ENCODE measurements at regions not wholly inside any gene's neighbourhood (a gene's known extent, or its start where the extent isn't known, plus 50 kb on each side); places are given as distances from the start of the nearest gene placed in this dataset.
A peak's percentile ranks its signal among the peaks of the same experiment; 100 is the strongest.
"Not testable (repeated sequence)": the region's sequence is repeated elsewhere in the genome, so short reads cannot be mapped to it uniquely, and the experiment has no call there.

GRCh38 chr1:116836099-116836498 lies 73.6 kb upstream of the PTGFRN start:
- Mint-ChIP-seq H3K4me3 (no peak overlapping the region), H3K27me3 (peaks cover 6% of the 10 kb centered on the region), H3K9me3 (peaks cover 12% of the 10 kb centered on the region), H3K4me1 (no peaks in the 10 kb centered on the region), H3K36me3 (peaks cover 7% of the 10 kb centered on the region), H3K27ac (no peak overlapping the region)
- no peak for DNase-seq
- CTCF ChIA-PET, result interaction anchor here (0.9 kb wide), 1 partner anchor 26 kb away, joined by 3 read pairs; no protein-coding TSS in a partner anchor

GRCh38 chr1:116841569-116842344 lies 68.0 kb upstream of the PTGFRN start:
- no peaks in the 10 kb centered on the region for H3K27me3 Mint-ChIP-seq
- H3K4me3 Mint-ChIP-seq, result no peak overlapping the region

GRCh38 chr1:116842654-116843053 lies 67.1 kb upstream of the PTGFRN start:
- peaks cover 7% of the 10 kb centered on the region for H3K9me3 Mint-ChIP-seq
- H3K4me3 Mint-ChIP-seq, result no peak overlapping the region
- CTCF ChIA-PET, result interaction anchor here (0.9 to 1.2 kb wide), 2 partner anchors 11 to 92 kb away, joined by 3 to 6 read pairs; no protein-coding TSS in a partner anchor
- no peak for DNase-seq
- peaks cover 2% of the 10 kb centered on the region for H3K36me3 Mint-ChIP-seq
- no peak overlapping the region for H3K27ac Mint-ChIP-seq
- no peaks in the 10 kb centered on the region for H3K27me3 Mint-ChIP-seq
- H3K4me1 Mint-ChIP-seq, result peaks cover 9% of the 10 kb centered on the region

More at GRCh38 chr1:116841569-116842344, 68.0 kb upstream of the PTGFRN start:
- Mint-ChIP-seq H3K27ac (no peak overlapping the region), H3K36me3 (peaks cover 7% of the 10 kb centered on the region), H3K9me3 (peaks cover 15% of the 10 kb centered on the region), H3K4me1 (peaks cover 2% of the 10 kb centered on the region)
- no peak for DNase-seq
- CTCF ChIA-PET, result interaction anchor here (0.9 to 1.2 kb wide), 3 partner anchors 12 to 93 kb away, joined by 3 to 6 read pairs (median 3); no protein-coding TSS in a partner anchor

- H3K4me3 Mint-ChIP-seq, result no peak overlapping the region
- H3K27ac Mint-ChIP-seq, result no peak overlapping the region
- CTCF ChIA-PET, result interaction anchor here (0.6 kb wide), 1 partner anchor 58 kb away, joined by 4 read pairs; no protein-coding TSS in a partner anchor
- peaks cover 2% of the 10 kb centered on the region for H3K36me3 Mint-ChIP-seq
- H3K4me1 Mint-ChIP-seq, result peaks cover 19% of the 10 kb centered on the region
- no peak for DNase-seq
- H3K9me3 Mint-ChIP-seq, result peaks cover 5% of the 10 kb centered on the region
- no peaks in the 10 kb centered on the region for H3K27me3 Mint-ChIP-seq
These were observed 64.9 kb upstream of the PTGFRN start for GRCh38 chr1:116844775-116845174.

GRCh38 chr1:116847190-116847589 lies 62.5 kb upstream of the PTGFRN start:
- H3K4me3 Mint-ChIP-seq, result no peak overlapping the region
- DNase-seq, result no peak
- CTCF ChIA-PET, result interaction anchor here (1.1 kb wide), 1 partner anchor 34 kb away, joined by 4 read pairs; no protein-coding TSS in a partner anchor
- peaks cover 2% of the 10 kb centered on the region for H3K36me3 Mint-ChIP-seq
- H3K27ac Mint-ChIP-seq, result no peak overlapping the region
- no peaks in the 10 kb centered on the region for H3K27me3 Mint-ChIP-seq
- H3K4me1 Mint-ChIP-seq, result peaks cover 19% of the 10 kb centered on the region
- peaks cover 5% of the 10 kb centered on the region for H3K9me3 Mint-ChIP-seq

- Mint-ChIP-seq H3K4me1 (peaks cover 19% of the 10 kb centered on the region), H3K9me3 (peaks cover 5% of the 10 kb centered on the region), H3K27me3 (no peaks in the 10 kb centered on the region), H3K27ac (no peak overlapping the region), H3K36me3 (peaks cover 2% of the 10 kb centered on the region), H3K4me3 (no peak overlapping the region)
- peak; percentile 29 for DNase-seq
- CTCF ChIA-PET, result no interaction called here
These were observed 61.8 kb upstream of the PTGFRN start for GRCh38 chr1:116847688-116848531.

- no peak overlapping the region for H3K4me3 Mint-ChIP-seq
- CTCF ChIA-PET, result interaction anchor here (0.6 kb wide), 1 partner anchor 32 kb away, joined by 3 read pairs; no protein-coding TSS in a partner anchor
- no peaks in the 10 kb centered on the region for H3K27me3 Mint-ChIP-seq
- no peaks in the 10 kb centered on the region for H3K36me3 Mint-ChIP-seq
- DNase-seq, result no peak
- peaks cover 35% of the 10 kb centered on the region for H3K4me1 Mint-ChIP-seq
- H3K27ac Mint-ChIP-seq, result no peak overlapping the region
- H3K9me3 Mint-ChIP-seq, result no peaks in the 10 kb centered on the region
These were observed 59.3 kb upstream of the PTGFRN start for GRCh38 chr1:116850436-116850835.

GRCh38 chr1:116851189-116851588 lies 58.5 kb upstream of the PTGFRN start:
- H3K9me3 Mint-ChIP-seq, H3K27ac Mint-ChIP-seq, DNase-seq, CTCF ChIA-PET, H3K4me3 Mint-ChIP-seq, H3K27me3 Mint-ChIP-seq, H3K36me3 Mint-ChIP-seq: not testable (repeated sequence)
- H3K4me1 Mint-ChIP-seq, result peaks cover 34% of the 10 kb centered on the region

- H3K27ac Mint-ChIP-seq, result no peak overlapping the region
- no peak overlapping the region for H3K4me3 Mint-ChIP-seq
- CTCF ChIA-PET, result no interaction called here
- H3K36me3 Mint-ChIP-seq, result no peaks in the 10 kb centered on the region
- DNase-seq, result no peak
- H3K27me3 Mint-ChIP-seq, result no peaks in the 10 kb centered on the region
- no peaks in the 10 kb centered on the region for H3K9me3 Mint-ChIP-seq
- peaks cover 33% of the 10 kb centered on the region for H3K4me1 Mint-ChIP-seq
These were observed 57.9 kb upstream of the PTGFRN start for GRCh38 chr1:116851846-116852245.

- no peaks in the 10 kb centered on the region for H3K9me3 Mint-ChIP-seq
These were observed 57.3 kb upstream of the PTGFRN start for GRCh38 chr1:116852367-116852766.

GRCh38 chr1:116852910-116853309 lies 56.8 kb upstream of the PTGFRN start:
- Mint-ChIP-seq H3K36me3 (no peaks in the 10 kb centered on the region), H3K27me3 (no peaks in the 10 kb centered on the region), H3K9me3 (no peaks in the 10 kb centered on the region), H3K4me3 (no peak overlapping the region), H3K4me1 (peaks cover 23% of the 10 kb centered on the region), H3K27ac (no peak overlapping the region)
- DNase-seq, result no peak
- CTCF ChIA-PET, result interaction anchor here (0.6 to 1.6 kb wide), 7 partner anchors 28 to 214 kb away, joined by 3 to 6 read pairs (median 3); no protein-coding TSS in a partner anchor

More at GRCh38 chr1:116852367-116852766, 57.3 kb upstream of the PTGFRN start:
- no peak for DNase-seq
- no peak overlapping the region for H3K27ac Mint-ChIP-seq
- CTCF ChIA-PET, result no interaction called here
- H3K4me3 Mint-ChIP-seq, result no peak overlapping the region
- no peaks in the 10 kb centered on the region for H3K27me3 Mint-ChIP-seq
- H3K4me1 Mint-ChIP-seq, result peaks cover 29% of the 10 kb centered on the region
- no peaks in the 10 kb centered on the region for H3K36me3 Mint-ChIP-seq

- CTCF ChIA-PET, result interaction anchor here (0.6 to 2.6 kb wide), 14 partner anchors 11 to 240 kb away, joined by 3 to 9 read pairs (median 3); no protein-coding TSS in a partner anchor
- Mint-ChIP-seq H3K9me3 (no peaks in the 10 kb centered on the region), H3K27ac (no peak overlapping the region), H3K27me3 (no peaks in the 10 kb centered on the region), H3K36me3 (no peaks in the 10 kb centered on the region), H3K4me1 (peaks cover 20% of the 10 kb centered on the region), H3K4me3 (no peak overlapping the region)
- DNase-seq, result no peak
These were observed 55.9 kb upstream of the PTGFRN start for GRCh38 chr1:116853680-116854402.

GRCh38 chr1:116854403-116854690 lies 55.4 kb upstream of the PTGFRN start:
- Mint-ChIP-seq H3K27me3 (no peaks in the 10 kb centered on the region), H3K9me3 (no peaks in the 10 kb centered on the region), H3K27ac (no peak overlapping the region), H3K4me3 (no peak overlapping the region), H3K36me3 (no peaks in the 10 kb centered on the region), H3K4me1 (peaks cover 15% of the 10 kb centered on the region)
- DNase-seq, result no peak
- CTCF ChIA-PET, result interaction anchor here (1.0 to 2.6 kb wide), 4 partner anchors 27 to 239 kb away, joined by 3 to 9 read pairs (median 5); no protein-coding TSS in a partner anchor

GRCh38 chr1:116854716-116855115 lies 55.0 kb upstream of the PTGFRN start:
- no peak for DNase-seq
- H3K27me3 Mint-ChIP-seq, result no peaks in the 10 kb centered on the region
- H3K9me3 Mint-ChIP-seq, result no peaks in the 10 kb centered on the region
- no peak overlapping the region for H3K27ac Mint-ChIP-seq
- no peak overlapping the region for H3K4me3 Mint-ChIP-seq
- no peaks in the 10 kb centered on the region for H3K36me3 Mint-ChIP-seq
- H3K4me1 Mint-ChIP-seq, result peaks cover 15% of the 10 kb centered on the region
- CTCF ChIA-PET, result interaction anchor here (1.7 to 2.6 kb wide), 3 partner anchors 28 to 201 kb away, joined by 4 to 9 read pairs (median 6); no protein-coding TSS in a partner anchor

Data from activated naive CD4-positive, alpha-beta T cell treated with anti-CD3 and anti-CD28 coated beads, Interleukin-2, amount 10 ng/mL, durations not matched to agents 7 days and 5 days (primary cell).